ENCODE measurements at regions not wholly inside any gene's neighbourhood (a gene's known extent, or its start where the extent isn't known, plus 50 kb on each side); places are given as distances from the start of the nearest gene placed in this dataset.

DNA sequence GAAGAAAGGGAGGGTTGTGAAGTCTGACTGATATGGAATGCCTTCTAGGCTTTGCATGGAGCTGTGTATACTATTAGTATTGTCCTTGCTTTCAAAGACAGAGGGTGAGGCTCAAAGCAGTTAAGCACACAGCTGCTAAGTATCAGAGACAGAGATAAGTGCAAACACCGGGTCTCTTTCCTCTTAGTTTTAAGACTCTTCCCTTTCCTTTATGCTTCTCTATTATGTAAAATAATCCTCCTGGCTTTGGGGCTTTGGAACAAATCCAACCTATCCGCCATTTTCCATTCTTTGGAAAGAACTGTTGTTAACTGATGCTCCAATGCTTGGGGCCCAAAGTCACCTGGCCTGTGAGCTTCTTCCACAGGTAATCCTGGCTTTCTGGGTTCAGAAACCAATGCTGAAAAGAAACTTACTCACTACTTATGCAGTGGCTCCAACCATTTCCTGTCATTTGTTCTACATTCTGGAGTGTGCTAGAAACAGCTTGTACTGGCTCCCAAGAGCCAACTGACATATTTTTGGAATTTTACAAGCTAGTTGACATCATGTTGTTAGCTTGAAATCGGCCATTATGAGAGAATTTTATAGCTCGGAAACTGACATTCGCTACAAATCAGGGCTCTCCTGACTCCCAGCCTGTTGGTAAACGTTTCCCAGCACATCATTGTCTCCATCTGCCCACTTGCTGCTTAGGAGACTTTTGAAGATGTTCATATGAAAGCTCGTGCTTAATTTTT is 67.5 kb downstream of the DNTTIP2 start:
- Histone ChIP-seq H4K20me1 (ENCODE audit: insufficient read depth, low read length) (no peaks in the 10 kb centered on the region), H2AFZ (ENCODE audit: low read depth, low read length) (no peak overlapping the region), H3K4me3 (ENCODE audit: low read length) (no peak overlapping the region), H3K9me3 (ENCODE audit: insufficient read depth, low read length) (no peaks in the 10 kb centered on the region), H3K27me3 (ENCODE audit: low read depth, low read length) (no peaks in the 10 kb centered on the region), H3K36me3 (replicated peaks; ENCODE audit: low read depth, low read length) (no peaks in the 10 kb centered on the region), H3K79me2 (ENCODE audit: low read length) (no peaks in the 10 kb centered on the region), H3K27ac (ENCODE audit: low read length) (no peak overlapping the region), H3K4me2 (ENCODE audit: low read length) (no peak overlapping the region), H3K4me1 (ENCODE audit: low read length) (peaks cover 8% of the 10 kb centered on the region), H3K9ac (ENCODE audit: low read length) (no peak overlapping the region)
- TF ChIP-seq EZH2phosphoT487 (IDR thresholded peaks at IDR 0.05; ENCODE audit: low read depth) = no peak
- TF ChIP-seq CTCF (IDR thresholded peaks at IDR 0.05; ENCODE audit: low read depth, low read length) = no peak

- H3K4me1 ChIP-seq (ENCODE audit: low read length) = peaks cover 8% of the 10 kb centered on the region
- H2AFZ ChIP-seq (ENCODE audit: low read depth, low read length) = no peak overlapping the region
- no peaks in the 10 kb centered on the region for H4K20me1 ChIP-seq (ENCODE audit: insufficient read depth, low read length)
- no peaks in the 10 kb centered on the region for H3K36me3 ChIP-seq (replicated peaks; ENCODE audit: low read depth, low read length)
- no peaks in the 10 kb centered on the region for H3K9me3 ChIP-seq (ENCODE audit: insufficient read depth, low read length)
- no peak overlapping the region for H3K9ac ChIP-seq (ENCODE audit: low read length)
- no peak overlapping the region for H3K4me3 ChIP-seq (ENCODE audit: low read length)
- TF ChIP-seq EZH2phosphoT487 (IDR thresholded peaks at IDR 0.05; ENCODE audit: low read depth) (no peak), CTCF (IDR thresholded peaks at IDR 0.05; ENCODE audit: low read depth, low read length) (no peak)
- H3K27ac ChIP-seq (ENCODE audit: low read length) = no peak overlapping the region
- H3K27me3 ChIP-seq (ENCODE audit: low read depth, low read length) = no peaks in the 10 kb centered on the region
- H3K4me2 ChIP-seq (ENCODE audit: low read length) = no peak overlapping the region
- no peaks in the 10 kb centered on the region for H3K79me2 ChIP-seq (ENCODE audit: low read length)
Measured at GRCh38 chr1:93810316-93810715, 68.7 kb downstream of the DNTTIP2 start.

DNA sequence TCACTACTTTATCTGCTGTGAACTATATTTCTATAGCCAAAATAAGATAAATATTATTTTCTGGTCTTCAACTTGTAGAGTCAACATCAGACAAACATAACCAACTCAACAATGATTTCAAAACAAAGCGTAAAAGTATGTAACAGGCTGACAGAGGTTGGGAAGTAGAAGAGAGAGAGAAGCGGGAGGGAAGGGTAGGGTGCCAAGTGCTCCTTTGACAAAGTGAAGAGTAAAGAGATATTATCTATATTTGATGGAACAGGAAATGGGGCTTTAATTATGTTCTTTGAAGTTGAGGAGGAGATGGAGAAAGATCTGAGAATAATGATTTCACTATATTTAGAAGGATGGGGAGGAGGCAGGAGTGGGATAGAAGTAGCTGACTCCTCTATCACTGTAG is 70.1 kb downstream of the DNTTIP2 start:
- H3K27me3 ChIP-seq (ENCODE audit: low read depth, low read length) = no peaks in the 10 kb centered on the region
- no peak for TF ChIP-seq CTCF (IDR thresholded peaks at IDR 0.05; ENCODE audit: low read depth, low read length)
- no peak for TF ChIP-seq EZH2phosphoT487 (IDR thresholded peaks at IDR 0.05; ENCODE audit: low read depth)
- H3K79me2 ChIP-seq (ENCODE audit: low read length) = no peaks in the 10 kb centered on the region
- H3K27ac ChIP-seq (ENCODE audit: low read length) = no peak overlapping the region
- H4K20me1 ChIP-seq (ENCODE audit: insufficient read depth, low read length) = no peaks in the 10 kb centered on the region
- H3K4me1 ChIP-seq (ENCODE audit: low read length) = peaks cover 7% of the 10 kb centered on the region
- H3K4me3 ChIP-seq (ENCODE audit: low read length) = no peak overlapping the region
- H3K9ac ChIP-seq (ENCODE audit: low read length) = no peak overlapping the region
- no peaks in the 10 kb centered on the region for H3K9me3 ChIP-seq (ENCODE audit: insufficient read depth, low read length)
- no peaks in the 10 kb centered on the region for H3K36me3 ChIP-seq (replicated peaks; ENCODE audit: low read depth, low read length)
- no peak overlapping the region for H2AFZ ChIP-seq (ENCODE audit: low read depth, low read length)
- no peak overlapping the region for H3K4me2 ChIP-seq (ENCODE audit: low read length)

- Histone ChIP-seq H3K27me3 (ENCODE audit: low read depth, low read length) (no peaks in the 10 kb centered on the region), H3K4me1 (ENCODE audit: low read length) (no peaks in the 10 kb centered on the region), H4K20me1 (ENCODE audit: insufficient read depth, low read length) (no peaks in the 10 kb centered on the region), H2AFZ (ENCODE audit: low read depth, low read length) (no peak overlapping the region), H3K4me3 (ENCODE audit: low read length) (no peak overlapping the region), H3K36me3 (replicated peaks; ENCODE audit: low read depth, low read length) (no peaks in the 10 kb centered on the region), H3K79me2 (ENCODE audit: low read length) (no peaks in the 10 kb centered on the region), H3K9ac (ENCODE audit: low read length) (no peak overlapping the region), H3K27ac (ENCODE audit: low read length) (no peak overlapping the region), H3K4me2 (ENCODE audit: low read length) (no peak overlapping the region), H3K9me3 (ENCODE audit: insufficient read depth, low read length) (no peaks in the 10 kb centered on the region)
- TF ChIP-seq CTCF (IDR thresholded peaks at IDR 0.05; ENCODE audit: low read depth, low read length) = no peak
- TF ChIP-seq EZH2phosphoT487 (IDR thresholded peaks at IDR 0.05; ENCODE audit: low read depth) = no peak
Measured at GRCh38 chr1:93807311-93807930, 71.6 kb downstream of the DNTTIP2 start.
